Glomerular visceral epithelial cell (primary cell): ENCODE measurements at regions not wholly inside any gene's neighbourhood (a gene's known extent, or its start where the extent isn't known, plus 50 kb on each side); places are given as distances from the start of the nearest gene placed in this dataset.
"Not testable (repeated sequence)": the region's sequence is repeated elsewhere in the genome, so short reads cannot be mapped to it uniquely, and the experiment has no call there.

Source experiments
- DNase-seq: peaks from one replicate; pipeline ENCODE4 v3.0.0-alpha.2; 2016; ENCODE audit errors: extremely low spot score

- not testable (repeated sequence) for DNase-seq
Observed at GRCh38 chr1:149157409-149157808, 54.1 kb upstream of the NBPF9 start.

- not testable (repeated sequence) for DNase-seq
Observed at GRCh38 chr1:149158308-149158707, 55.0 kb upstream of the NBPF9 start.

GRCh38 chr1:149163063-149163444 is 59.7 kb upstream of the NBPF9 start:
- not testable (repeated sequence) for DNase-seq

- DNase-seq = not testable (repeated sequence)
Observed at GRCh38 chr1:149174765-149175164, 71.4 kb upstream of the NBPF9 start.

GRCh38 chr1:149175812-149176211 is 72.5 kb upstream of the NBPF9 start:
- DNase-seq = not testable (repeated sequence)

- peak; percentile 44 for DNase-seq
Observed at GRCh38 chr1:149176453-149177316, 73.3 kb upstream of the NBPF9 start.

GRCh38 chr1:149190742-149191141 is 87.4 kb upstream of the NBPF9 start:
- not testable (repeated sequence) for DNase-seq

- not testable (repeated sequence) for DNase-seq
Observed at GRCh38 chr1:149196651-149197050, 93.3 kb upstream of the NBPF9 start.

- not testable (repeated sequence) for DNase-seq
Observed at GRCh38 chr1:149200567-149200966, 97.2 kb upstream of the NBPF9 start.

- DNase-seq = not testable (repeated sequence)
Observed at GRCh38 chr1:149202283-149202682, 98.9 kb upstream of the NBPF9 start.

- not testable (repeated sequence) for DNase-seq
Observed at GRCh38 chr1:149204396-149204795, 101.0 kb upstream of the NBPF9 start.

GRCh38 chr1:149208836-149209235 is 105.5 kb upstream of the NBPF9 start:
- DNase-seq = not testable (repeated sequence)

GRCh38 chr1:149211757-149212420 is 108.5 kb upstream of the NBPF9 start:
- DNase-seq = not testable (repeated sequence)

GRCh38 chr1:149212946-149213345 is 109.6 kb upstream of the NBPF9 start:
- DNase-seq = not testable (repeated sequence)

- DNase-seq = not testable (repeated sequence)
Observed at GRCh38 chr1:149213673-149214072, 110.3 kb upstream of the NBPF9 start.

- not testable (repeated sequence) for DNase-seq
Observed at GRCh38 chr1:149218080-149218988, 115.0 kb upstream of the NBPF9 start.

GRCh38 chr1:149219539-149219938 is 116.2 kb upstream of the NBPF9 start:
- DNase-seq = not testable (repeated sequence)

GRCh38 chr1:149220463-149221074 is 117.2 kb upstream of the NBPF9 start:
- DNase-seq = not testable (repeated sequence)

GRCh38 chr1:149227933-149228665 is 124.7 kb upstream of the NBPF9 start:
- DNase-seq = not testable (repeated sequence)
